ENCODE measurements at regions not wholly inside any gene's neighbourhood (a gene's known extent, or its start where the extent isn't known, plus 50 kb on each side); places are given as distances from the start of the nearest gene placed in this dataset.
"Not testable (repeated sequence)": the region's sequence is repeated elsewhere in the genome, so short reads cannot be mapped to it uniquely, and the experiment has no call there.

DNA sequence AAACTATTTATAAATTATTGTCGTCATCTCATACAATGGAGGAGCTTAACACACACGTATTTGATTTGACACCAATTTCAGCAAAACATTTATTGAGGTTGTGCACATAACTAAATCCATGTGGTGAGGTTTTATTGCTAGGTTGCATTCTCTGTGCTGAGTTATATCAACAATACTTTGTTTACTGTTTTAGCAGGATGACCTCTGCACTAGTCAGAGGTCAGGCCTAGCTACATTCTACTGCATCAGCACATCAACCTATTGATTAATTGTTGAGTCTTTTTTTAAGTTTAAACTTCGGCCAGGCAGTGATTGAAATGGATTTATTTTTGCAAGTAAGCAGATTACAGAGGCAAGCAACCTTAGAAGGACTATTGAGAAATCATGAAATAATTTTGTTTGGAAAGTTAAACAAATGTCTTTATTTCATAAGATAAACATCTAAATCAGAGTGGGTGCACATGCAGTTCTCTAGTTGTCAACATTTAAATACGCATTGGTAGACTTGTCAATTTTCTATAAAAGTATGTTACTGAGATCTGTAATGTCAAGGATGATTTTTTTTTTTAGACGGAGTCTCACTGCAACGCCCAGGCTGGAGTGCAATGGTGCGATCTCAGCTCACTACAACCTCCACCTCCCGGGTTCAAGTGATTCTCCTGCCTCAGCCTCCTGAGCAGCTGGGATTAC is 75.2 kb upstream of the CD28 start:
- H3K4me3 ChIP-seq (ENCODE audit: low read depth, low read length): no peak overlapping the region
- DNase-seq (ENCODE audit: low read depth): no peak
- TF ChIP-seq CTCF (IDR thresholded peaks at IDR 0.05; ENCODE audit: insufficient read depth, low read length, poor library complexity, severe bottlenecking): no peak
- H3K27me3 ChIP-seq (ENCODE audit: control insufficient read depth, insufficient read depth, low read length): no peaks in the 10 kb centered on the region
- no peaks in the 10 kb centered on the region for H3K36me3 ChIP-seq (ENCODE audit: control insufficient read depth, insufficient read depth, low read length)

DNA sequence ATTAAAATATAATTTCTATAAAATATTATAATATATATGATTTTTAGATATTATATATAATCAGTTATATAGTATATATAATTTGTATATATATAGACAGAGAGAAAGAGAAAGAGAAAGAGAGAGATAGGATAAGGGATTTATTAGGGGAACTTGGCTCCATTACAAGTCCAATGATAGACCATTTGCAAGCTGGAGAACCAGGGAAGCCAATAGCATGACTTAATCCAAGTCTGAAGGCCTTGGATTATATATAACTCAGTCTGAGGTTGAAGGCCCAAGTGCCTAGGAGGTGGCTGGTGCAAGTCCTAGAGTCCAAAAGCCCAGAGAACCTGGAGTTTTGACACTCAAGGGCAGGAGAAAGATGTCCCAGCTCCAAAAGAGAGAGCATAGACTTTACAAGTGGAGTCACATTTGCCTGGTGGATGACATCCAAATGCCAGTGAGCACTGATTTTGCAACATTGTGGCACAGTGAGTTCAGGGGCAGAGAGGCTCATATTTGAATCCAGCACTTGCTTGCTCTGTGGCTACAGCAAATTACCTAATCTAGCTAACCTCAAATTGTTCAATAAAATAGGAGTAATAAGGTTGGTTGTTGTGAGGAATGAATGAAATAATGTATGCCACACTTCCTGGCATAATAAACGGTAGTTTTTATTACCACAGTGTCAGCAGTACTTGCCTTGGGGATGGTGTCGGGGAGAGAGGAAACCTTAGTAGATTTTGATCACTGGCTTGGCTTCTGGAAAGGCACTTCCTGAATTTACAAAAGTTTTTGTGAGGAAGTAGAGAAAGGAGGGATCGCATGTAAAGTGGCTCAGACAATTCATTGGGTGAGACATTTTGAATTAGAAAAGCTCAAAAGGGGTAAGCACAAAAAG is 69.6 kb upstream of the CD28 start:
- H3K36me3 ChIP-seq (ENCODE audit: control insufficient read depth, insufficient read depth, low read length): no peaks in the 10 kb centered on the region
- DNase-seq (ENCODE audit: low read depth): no peak
- TF ChIP-seq CTCF (IDR thresholded peaks at IDR 0.05; ENCODE audit: insufficient read depth, low read length, poor library complexity, severe bottlenecking): no peak
- H3K27me3 ChIP-seq (ENCODE audit: control insufficient read depth, insufficient read depth, low read length): no peaks in the 10 kb centered on the region
- H3K4me3 ChIP-seq (ENCODE audit: low read depth, low read length): no peak overlapping the region

DNA sequence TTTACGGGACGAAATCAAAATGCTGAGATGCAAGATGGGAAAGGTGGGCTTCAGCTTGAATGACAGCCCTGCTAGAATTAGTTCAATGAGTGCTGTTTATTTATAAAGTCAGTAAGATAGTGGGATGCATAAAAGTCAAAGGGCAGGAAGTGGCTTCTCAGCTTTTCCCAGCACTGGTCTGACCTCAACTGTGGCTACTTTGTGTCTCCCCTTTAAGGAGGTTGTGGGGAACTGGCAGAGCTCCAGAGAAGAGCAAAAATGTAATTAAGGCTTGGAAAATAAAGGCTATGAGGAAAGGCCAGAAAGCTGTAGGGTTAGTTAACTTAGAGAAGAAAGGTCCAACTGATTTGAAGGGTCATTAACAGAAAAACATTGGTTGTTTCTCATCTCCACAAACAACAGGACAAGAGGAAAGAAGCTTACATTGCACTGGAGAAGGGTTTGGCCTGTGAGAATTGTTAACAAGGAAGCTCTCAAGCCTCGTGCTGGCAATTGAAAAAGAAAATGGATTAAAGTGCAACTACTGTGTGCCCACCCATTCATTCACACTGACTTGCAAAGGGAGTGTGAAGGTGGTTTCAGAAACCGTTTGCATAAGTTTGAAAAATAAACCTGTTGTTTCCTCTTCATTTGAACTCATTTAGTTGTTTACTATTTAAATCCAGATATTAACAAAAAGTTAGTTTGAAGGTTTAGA is 68.8 kb upstream of the CD28 start:
- Histone ChIP-seq H3K27me3 (ENCODE audit: control insufficient read depth, insufficient read depth, low read length) (no peaks in the 10 kb centered on the region), H3K36me3 (ENCODE audit: control insufficient read depth, insufficient read depth, low read length) (no peaks in the 10 kb centered on the region), H3K4me3 (ENCODE audit: low read depth, low read length) (no peak overlapping the region)
- TF ChIP-seq CTCF (IDR thresholded peaks at IDR 0.05; ENCODE audit: insufficient read depth, low read length, poor library complexity, severe bottlenecking): no peak
- no peak for DNase-seq (ENCODE audit: low read depth)

DNA sequence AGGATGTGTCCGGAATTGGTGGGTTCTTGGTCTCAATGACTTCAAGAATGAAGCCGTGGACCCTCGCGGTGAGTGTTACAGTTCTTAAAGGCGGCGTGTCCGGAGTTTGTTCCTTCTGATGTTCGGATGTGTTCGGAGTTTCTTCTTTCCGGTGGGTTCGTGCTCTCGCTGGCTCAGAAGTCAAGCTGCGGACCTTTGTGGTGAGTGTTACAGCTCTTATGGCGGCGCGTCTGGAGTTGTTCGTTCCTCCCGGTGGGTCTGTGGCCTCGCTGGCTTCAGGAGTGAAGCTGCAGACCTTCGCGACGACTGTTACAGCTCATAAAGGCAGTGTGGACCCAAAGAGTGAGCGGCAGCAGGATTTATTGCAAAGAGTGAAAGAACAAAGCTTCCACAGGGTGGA is 64.6 kb upstream of the CD28 start:
- H3K27me3 ChIP-seq (ENCODE audit: control insufficient read depth, insufficient read depth, low read length); DNase-seq (ENCODE audit: low read depth); H3K4me3 ChIP-seq (ENCODE audit: low read depth, low read length); H3K36me3 ChIP-seq (ENCODE audit: control insufficient read depth, insufficient read depth, low read length): not testable (repeated sequence)

- H3K36me3 ChIP-seq (ENCODE audit: control insufficient read depth, insufficient read depth, low read length); H3K4me3 ChIP-seq (ENCODE audit: low read depth, low read length); H3K27me3 ChIP-seq (ENCODE audit: control insufficient read depth, insufficient read depth, low read length); DNase-seq (ENCODE audit: low read depth): not testable (repeated sequence)
These were observed 63.6 kb upstream of the CD28 start for GRCh38 chr2:203642841-203643240.

- DNase-seq (ENCODE audit: low read depth): no peak
- H3K36me3 ChIP-seq (ENCODE audit: control insufficient read depth, insufficient read depth, low read length): no peaks in the 10 kb centered on the region
- TF ChIP-seq CTCF (IDR thresholded peaks at IDR 0.05; ENCODE audit: insufficient read depth, low read length, poor library complexity, severe bottlenecking): no peak
- H3K4me3 ChIP-seq (ENCODE audit: low read depth, low read length): no peak overlapping the region
- H3K27me3 ChIP-seq (ENCODE audit: control insufficient read depth, insufficient read depth, low read length): no peaks in the 10 kb centered on the region
These were observed 60.6 kb upstream of the CD28 start for GRCh38 chr2:203645831-203646230.

All from kidney epithelial cell (primary cell).